ENCODE measurements at regions not wholly inside any gene's neighbourhood (a gene's known extent, or its start where the extent isn't known, plus 50 kb on each side); places are given as distances from the start of the nearest gene placed in this dataset.

DNA sequence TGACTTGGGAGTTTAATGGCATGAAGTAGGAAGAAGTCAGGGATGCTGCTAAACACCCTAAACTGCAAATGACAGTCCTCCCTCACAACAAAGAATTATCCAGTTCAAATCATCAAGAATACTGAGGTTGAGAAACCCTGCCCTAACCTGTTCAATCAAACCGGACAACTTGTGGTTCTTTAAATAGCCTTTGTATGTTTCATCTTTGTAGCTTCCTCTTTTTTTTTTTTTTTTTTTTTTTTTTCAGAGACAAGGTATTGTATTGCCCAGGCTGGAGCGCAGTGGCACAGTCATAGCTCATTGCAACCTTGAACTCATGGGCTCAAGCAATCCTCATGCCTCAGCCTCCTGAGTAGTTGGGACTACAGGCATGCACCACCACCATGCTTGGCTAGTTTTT, 52.5 kb upstream of the TTC29 start:
- DNase-seq: no peak

DNA sequence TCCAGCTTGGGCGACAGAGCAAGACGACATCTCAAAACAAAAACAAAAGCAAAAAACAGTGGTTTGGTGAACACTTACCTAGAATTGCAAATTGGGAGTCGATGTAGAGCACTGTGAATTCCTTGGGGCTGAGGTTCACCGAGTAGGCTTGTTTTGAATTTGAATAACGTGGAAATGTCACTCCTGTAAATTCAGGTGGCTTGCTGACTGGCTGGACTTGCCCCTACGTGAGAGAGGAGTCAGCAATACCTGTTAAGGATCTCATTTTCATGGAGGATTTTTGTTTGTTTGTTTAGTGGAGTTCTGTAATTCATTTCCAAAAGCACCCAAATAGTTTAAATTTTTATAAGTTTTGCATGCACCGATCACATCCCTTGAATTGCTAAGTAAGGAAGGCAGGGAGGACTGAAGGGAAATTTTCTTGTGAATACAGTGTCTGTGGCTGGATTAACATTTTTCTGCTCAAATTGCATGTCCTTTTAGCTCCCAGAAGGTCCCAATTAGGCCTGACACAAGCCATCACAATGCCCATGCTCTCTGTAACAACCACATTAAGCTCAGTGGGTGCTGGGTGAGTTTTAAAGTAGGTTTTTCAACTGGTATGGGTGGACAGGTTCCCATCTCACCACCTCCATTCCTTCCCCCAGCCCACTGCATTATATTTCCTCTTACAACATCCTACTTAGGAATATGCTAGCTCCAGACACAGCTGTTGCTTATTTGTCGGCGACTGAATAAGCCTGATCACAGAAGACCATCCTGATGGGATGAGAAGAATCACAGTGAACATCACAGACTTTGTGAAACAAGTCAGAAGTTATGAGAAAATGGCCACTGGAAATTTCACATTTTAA, 58.5 kb upstream of the TTC29 start:
- no peak for DNase-seq

GRCh38 chr4:147006229-147006628, 60.6 kb upstream of the TTC29 start:
- DNase-seq: no peak

DNA sequence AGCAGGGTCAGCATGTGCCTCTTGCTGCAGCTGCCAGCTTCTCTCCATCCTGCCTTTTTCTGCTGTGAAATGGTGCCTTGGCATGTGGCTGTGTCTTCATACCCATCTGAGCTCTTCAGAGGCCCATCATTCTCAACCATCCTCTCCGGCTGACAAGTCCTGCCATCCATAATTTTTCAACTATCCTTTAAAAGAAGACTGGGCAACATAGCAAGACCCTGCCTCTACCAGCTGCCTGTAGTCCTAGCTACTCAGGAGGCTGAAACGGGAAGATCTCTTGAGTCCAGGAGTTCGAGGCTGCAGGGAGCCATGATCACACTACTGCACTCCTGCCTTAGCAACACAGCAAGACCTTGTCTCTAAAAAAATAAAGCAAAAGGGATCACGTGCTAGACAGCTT, 64.2 kb upstream of the TTC29 start:
- DNase-seq: no peak

- DNase-seq: peak; percentile 12
These were observed 65.7 kb upstream of the TTC29 start for GRCh38 chr4:147011411-147011810.

GRCh38 chr4:147012059-147012707, 66.5 kb upstream of the TTC29 start:
- no peak for DNase-seq

DNA sequence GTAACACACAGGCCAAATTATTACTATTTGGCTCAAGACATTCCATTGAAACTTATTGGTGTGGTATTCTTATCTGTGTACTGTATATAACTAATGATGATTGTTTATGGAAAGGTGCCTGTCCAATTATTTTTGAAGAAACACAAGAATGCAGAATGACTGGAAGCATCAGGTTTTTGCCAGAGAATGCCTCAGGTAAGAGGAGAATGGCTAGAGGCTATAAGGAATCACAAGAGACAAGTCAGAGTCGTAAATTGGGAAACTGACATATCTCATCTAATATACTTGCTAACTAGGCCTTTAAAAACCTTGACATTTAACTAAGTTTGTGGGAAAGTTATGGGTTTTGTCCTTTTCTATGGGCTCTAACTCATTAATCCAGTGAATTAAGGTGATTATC, 69.3 kb upstream of the TTC29 start:
- DNase-seq: no peak

DNA sequence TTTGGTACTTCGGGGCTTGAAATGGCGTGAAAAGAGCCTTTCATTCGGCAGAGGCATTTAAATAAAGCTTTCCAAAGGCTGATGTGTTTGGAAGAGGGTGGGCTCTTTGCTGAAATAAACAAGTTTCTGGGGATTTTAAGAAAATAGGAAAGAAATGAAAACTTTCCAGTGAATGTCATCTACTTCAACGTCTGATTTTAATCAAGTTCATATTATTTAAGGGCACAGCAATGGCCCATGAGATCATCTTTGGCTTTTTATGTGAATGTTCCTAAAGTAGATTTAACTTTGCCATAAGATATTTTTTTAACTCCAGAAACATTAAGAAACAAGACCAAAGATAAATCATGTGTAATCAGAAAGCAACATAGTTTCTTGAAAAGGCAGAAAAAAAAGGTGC, 69.8 kb upstream of the TTC29 start:
- no peak for DNase-seq

GRCh38 chr4:147017081-147017480, 71.4 kb upstream of the TTC29 start:
- DNase-seq: no peak

DNA sequence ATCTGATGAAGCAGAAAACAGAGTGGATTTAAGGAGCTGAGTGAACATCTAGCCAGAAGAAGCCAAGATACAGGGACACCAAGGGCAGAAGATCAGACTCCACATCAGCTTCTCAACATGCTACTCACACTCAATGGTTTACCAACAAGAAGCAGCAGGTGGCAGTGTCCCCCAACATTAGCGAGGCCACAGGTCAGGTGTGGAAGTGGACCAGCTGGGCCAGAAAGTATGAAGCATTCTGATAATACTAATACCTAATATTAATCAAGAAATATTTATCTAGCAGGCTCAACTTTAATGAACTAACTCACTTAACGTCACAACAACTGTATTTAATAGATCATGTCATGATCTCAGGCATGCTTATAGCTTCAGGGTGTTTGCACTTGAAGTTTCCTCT, 73.4 kb upstream of the TTC29 start:
- peak; percentile 16 for DNase-seq

DNA sequence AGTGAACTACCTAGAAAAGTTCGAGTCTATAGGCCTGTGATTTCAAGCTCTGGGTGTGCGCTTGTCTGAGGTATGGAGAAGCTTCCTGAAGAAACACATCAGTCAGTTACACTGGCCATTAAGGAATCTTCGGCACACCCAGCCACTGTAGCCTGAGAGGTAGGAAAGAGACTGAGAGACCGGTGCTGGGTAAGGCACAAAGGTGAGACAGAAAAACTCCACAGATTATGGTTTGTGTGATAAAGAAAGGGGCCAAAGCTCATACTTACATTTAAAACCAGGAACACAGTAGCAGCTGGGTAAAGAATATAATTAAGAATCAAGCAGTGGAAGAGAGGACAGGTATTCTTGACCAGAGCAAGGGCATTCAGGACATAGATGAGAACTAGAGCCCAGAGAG, 74.8 kb upstream of the TTC29 start:
- no peak for DNase-seq

DNA sequence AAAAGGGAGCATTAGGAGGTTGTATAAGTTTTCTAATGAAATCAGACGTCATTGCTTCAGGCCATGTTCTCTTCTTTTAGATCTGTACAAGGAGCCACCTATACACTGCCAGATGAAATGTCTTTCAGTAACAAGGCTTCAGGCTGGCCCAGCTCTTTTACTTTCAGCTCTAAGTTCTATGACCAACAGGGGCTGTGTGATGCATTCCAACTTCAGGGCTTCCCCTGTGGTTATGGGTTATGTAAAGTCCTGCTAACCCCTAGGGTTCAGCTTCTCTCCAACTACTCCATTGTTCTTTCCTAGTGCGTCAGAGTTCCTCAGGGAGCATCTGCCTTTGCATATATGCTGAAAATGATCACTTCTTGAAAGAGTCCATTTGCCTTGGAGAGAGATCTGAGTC, 79.4 kb upstream of the TTC29 start:
- DNase-seq: no peak

DNA sequence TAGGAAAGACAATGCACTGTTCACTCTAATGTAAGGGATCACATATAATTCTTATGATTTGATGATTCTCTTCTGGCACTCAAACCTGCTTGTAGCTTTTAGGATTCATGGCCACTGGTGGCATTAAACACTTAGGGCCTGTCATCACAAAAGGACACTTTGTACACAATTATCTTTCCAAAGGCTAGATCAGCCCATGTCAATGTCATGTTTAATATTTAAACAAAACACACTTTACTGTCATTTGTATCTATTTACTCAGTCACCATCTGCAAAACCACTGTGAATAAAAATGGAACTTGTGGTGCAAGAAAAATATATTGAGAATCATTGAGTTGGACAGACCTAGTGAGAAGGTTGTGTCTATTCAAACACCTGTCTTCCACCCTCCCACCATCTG, 83.6 kb upstream of the TTC29 start:
- no peak for DNase-seq

GRCh38 chr4:147034372-147034771, 88.7 kb upstream of the TTC29 start:
- no peak for DNase-seq

GRCh38 chr4:147037069-147037468, 91.4 kb upstream of the TTC29 start:
- no peak for DNase-seq

DNA sequence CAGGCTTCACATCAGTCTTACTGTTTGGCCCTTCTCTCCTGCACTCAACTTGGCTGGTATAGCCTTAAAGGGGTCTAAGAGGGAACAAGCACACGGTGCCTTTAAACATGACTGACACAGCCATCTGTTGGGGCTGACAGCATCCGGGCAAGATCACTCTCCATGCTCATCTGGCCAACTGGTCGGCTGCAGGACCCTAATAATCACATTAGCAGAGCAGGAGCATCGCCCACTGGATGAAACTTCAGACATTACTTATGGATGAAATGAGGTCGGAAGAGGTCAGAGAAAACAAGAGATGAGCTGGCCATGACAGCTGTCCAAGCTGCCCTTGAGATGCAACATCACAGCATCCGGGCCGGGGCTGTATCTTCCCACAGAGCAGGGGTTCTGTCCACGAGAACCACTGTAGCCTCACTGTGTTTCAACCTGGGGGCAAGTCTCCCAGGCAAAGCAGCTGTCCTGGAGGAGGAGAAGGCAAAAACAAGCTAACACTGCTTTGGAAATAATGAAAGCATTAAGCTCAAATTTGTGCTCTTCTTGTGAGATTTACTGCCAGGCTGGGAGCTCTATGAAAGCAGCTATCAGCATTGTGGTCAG, 94.4 kb upstream of the TTC29 start:
- DNase-seq: no peak

- DNase-seq: no peak
These were observed 95.2 kb upstream of the TTC29 start for GRCh38 chr4:147040874-147041273.

DNA sequence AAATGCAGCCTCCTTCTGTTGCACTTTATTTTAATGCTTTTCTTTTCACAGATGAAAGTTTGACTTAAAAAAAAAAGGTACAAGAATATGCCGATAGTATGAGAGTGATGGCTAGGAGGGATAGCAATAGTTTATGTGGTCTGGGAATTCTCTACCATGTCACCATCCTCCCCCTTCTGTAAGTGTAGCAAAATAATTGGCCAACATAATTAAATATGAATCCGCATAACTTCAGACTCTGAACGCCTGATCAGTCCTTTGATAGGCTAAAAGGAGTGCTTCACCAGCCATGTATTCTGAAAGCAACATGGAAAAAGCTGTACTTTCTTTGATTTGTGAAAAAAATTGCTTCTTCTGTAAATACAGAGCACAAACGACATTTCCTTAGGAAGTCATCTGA, 95.7 kb upstream of the TTC29 start:
- DNase-seq: no peak

- DNase-seq: no peak
These were observed 96.4 kb upstream of the TTC29 start for GRCh38 chr4:147042046-147042445.

GRCh38 chr4:147044241-147044640, 98.6 kb upstream of the TTC29 start:
- no peak for DNase-seq

- DNase-seq: no peak
These were observed 104.3 kb upstream of the TTC29 start for GRCh38 chr4:147049946-147050345.

DNA sequence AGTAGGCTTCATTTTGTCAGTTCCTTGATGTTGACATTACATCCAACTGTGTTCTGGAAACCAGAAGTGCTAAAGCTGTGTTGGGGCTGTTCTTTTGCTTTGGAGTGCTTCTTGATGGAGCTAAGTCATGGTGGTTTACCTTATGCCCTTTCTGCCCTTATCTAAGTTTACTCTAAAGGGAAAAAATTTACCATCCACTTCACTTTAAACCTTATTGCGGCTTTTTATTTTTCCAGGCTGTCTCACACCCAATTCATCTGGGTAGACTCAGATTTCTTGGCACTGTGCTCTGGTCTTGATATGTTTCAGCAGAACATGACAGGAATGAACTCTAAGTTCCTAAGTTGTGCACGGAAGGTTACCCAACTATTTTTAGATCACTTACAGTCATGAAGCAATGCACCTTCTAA, 104.7 kb upstream of the TTC29 start:
- peak; percentile 23 for DNase-seq

DNA sequence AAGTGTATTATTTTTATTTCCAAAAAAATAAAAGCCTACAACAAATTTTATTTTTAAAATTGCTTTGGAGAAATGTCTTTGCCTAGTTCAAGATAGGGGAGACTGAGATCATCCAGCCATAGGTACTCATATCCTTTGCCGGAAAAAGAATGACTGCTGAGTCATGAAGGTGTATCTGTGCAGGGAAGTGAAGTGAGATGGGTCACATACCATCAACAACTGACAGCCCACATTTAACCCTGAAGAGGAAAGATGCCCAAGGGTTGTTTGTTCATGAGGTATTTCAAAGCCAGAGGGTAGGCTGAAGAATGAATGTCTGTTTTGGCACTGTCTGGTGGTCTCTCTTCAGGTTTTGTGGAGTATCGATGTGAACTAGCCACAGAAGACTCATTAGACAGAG, 106.7 kb upstream of the TTC29 start:
- DNase-seq: no peak

Data from renal pelvis (tissue), 1 donor.